ENCODE measurements at regions not wholly inside any gene's neighbourhood (a gene's known extent, or its start where the extent isn't known, plus 50 kb on each side); places are given as distances from the start of the nearest gene placed in this dataset.

GRCh38 chr1:30819244-30819571 lies 61.6 kb upstream of the LAPTM5 start:
- no peak for TF ChIP-seq POLR2A (IDR thresholded peaks at IDR 0.05)
- no peak for TF ChIP-seq CTCF (IDR thresholded peaks at IDR 0.05)
- DNase-seq = no peak
- no peaks in the 10 kb centered on the region for H3K9me3 ChIP-seq
- H3K27ac ChIP-seq = no peak overlapping the region
- no peak overlapping the region for H3K4me3 ChIP-seq
- intact Hi-C loops (cut with DNase I; ENCODE audit: low total_unique reads) = no loop called here
- H3K27me3 ChIP-seq = no peaks in the 10 kb centered on the region
- WGBS, 2 donors = 70 to 84% methylated on average over 3 of the region's 3 CpGs
- no peaks in the 10 kb centered on the region for H3K36me3 ChIP-seq (ENCODE audit: low read depth, missing control alignments)
- H3K4me1 ChIP-seq = peaks cover 9% of the 10 kb centered on the region

DNA sequence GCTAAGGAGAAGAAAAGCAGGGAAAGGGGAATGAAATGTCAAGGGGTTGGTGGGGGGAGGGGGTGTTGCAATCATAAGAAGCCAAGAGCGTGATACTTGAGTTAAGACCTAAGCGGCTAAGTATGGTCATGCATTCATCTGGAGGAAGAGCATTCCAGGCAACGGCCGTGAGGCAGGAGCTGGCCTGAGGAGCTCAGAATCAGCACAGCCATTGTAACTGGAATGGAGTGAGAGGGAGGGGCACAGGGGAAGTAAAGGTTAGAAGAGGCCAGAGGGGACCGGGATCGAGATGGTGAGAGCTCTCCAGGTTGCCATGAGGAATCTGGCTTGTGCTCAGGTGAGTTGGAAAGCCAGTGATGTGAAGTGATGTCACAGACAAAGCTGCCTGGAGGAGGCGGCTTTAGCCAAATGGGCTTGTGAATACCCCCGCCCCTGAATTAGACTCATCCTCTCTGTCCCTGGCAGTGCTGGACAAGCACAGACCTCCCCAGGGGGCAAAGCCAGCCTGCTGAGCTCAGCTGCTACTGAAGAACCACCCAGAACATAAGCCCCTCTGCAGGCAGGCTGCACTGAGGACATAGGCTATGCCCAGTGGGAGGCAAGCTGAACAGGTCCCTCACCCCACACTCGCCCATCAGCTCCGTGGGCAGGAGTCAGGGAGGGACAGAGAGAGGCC lies 61.1 kb upstream of the LAPTM5 start:
- Histone ChIP-seq H3K9me3 (no peaks in the 10 kb centered on the region), H3K4me3 (no peak overlapping the region), H3K27me3 (no peaks in the 10 kb centered on the region), H3K36me3 (ENCODE audit: low read depth, missing control alignments) (no peaks in the 10 kb centered on the region), H3K4me1 (peaks cover 4% of the 10 kb centered on the region), H3K27ac (no peak overlapping the region)
- WGBS, 2 donors = 74 to 76% methylated on average over 8 to 10 of the region's 10 CpGs
- TF ChIP-seq POLR2A (IDR thresholded peaks at IDR 0.05) = no peak
- no peak for TF ChIP-seq CTCF (IDR thresholded peaks at IDR 0.05)
- intact Hi-C loops (cut with DNase I; ENCODE audit: low total_unique reads) = no loop called here
- DNase-seq = no peak

DNA sequence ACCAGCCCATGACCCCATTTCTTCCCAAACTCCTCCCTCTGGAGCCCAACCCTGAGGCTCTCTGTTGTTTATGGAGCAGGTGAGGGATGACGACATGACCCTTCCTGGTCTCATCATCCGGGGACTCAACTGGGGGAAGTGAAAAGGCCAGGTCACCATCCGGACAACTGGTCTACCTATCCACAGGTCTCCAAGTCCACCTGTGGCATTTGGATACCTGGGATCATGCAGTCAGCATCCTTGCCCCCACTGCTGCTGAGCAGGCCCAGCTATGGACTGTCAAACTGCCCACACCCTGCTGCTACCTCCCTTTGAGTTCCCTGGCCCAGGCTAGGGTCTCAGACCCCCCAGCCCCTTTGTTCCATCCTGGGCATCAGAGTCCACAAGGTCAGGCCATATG lies 60.0 kb upstream of the LAPTM5 start:
- intact Hi-C loops (cut with DNase I; ENCODE audit: low total_unique reads) = no loop called here
- 80 to 96% methylated on average over 1 to 3 of the region's 3 CpGs for WGBS, 2 donors
- H3K4me1 ChIP-seq = no peaks in the 10 kb centered on the region
- DNase-seq = no peak
- H3K27me3 ChIP-seq = no peaks in the 10 kb centered on the region
- H3K27ac ChIP-seq = no peak overlapping the region
- no peaks in the 10 kb centered on the region for H3K36me3 ChIP-seq (ENCODE audit: low read depth, missing control alignments)
- no peaks in the 10 kb centered on the region for H3K9me3 ChIP-seq
- TF ChIP-seq CTCF (IDR thresholded peaks at IDR 0.05) = no peak
- no peak for TF ChIP-seq POLR2A (IDR thresholded peaks at IDR 0.05)
- no peak overlapping the region for H3K4me3 ChIP-seq

- no peak for TF ChIP-seq POLR2A (IDR thresholded peaks at IDR 0.05)
- no peak for TF ChIP-seq CTCF (IDR thresholded peaks at IDR 0.05)
- DNase-seq = no peak
- no peaks in the 10 kb centered on the region for H3K9me3 ChIP-seq
- 69 to 77% methylated on average over 5 of the region's 5 CpGs for WGBS, 2 donors
- H3K4me3 ChIP-seq = no peak overlapping the region
- H3K36me3 ChIP-seq (ENCODE audit: low read depth, missing control alignments) = no peaks in the 10 kb centered on the region
- no peak overlapping the region for H3K27ac ChIP-seq
- H3K4me1 ChIP-seq = no peaks in the 10 kb centered on the region
- intact Hi-C loops (cut with DNase I; ENCODE audit: low total_unique reads) = no loop called here
- no peaks in the 10 kb centered on the region for H3K27me3 ChIP-seq
These were observed 59.5 kb upstream of the LAPTM5 start for GRCh38 chr1:30817077-30817438.

Data from testis (tissue), 2 donors.